ENCODE measurements at regions not wholly inside any gene's neighbourhood (a gene's known extent, or its start where the extent isn't known, plus 50 kb on each side); places are given as distances from the start of the nearest gene placed in this dataset.

GRCh38 chr13:73844986-73845385, 289.2 kb downstream of the KLF12 start:
- H4K20me1 ChIP-seq (ENCODE audit: insufficient read depth): no peaks in the 10 kb centered on the region
- no peak overlapping the region for H2AFZ ChIP-seq (ENCODE audit: low read depth)

DNA sequence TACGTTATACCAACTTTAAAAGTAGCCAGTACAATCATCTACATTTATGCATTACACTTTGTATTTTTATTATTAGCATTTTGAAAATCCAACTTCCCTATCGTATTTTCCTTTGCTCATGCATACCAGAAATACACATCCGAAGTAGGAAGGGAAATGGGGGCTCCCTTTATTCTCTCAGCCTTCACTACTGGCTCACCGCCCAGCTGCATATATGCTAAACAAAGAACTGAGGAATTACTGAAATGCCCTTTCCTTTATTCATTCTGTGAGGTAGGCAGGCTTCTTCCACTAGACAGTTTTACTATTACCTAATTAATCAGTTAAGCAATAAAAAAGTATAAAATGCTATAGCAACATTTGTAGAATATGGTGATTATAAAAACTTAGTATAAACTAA, 291.6 kb downstream of the KLF12 start:
- Histone ChIP-seq H3K4me1 (ENCODE audit: low read depth, poor library complexity, severe bottlenecking) (no peaks in the 10 kb centered on the region), H3K9ac (no peak overlapping the region), H3K79me2 (ENCODE audit: insufficient read depth, low read depth) (no peaks in the 10 kb centered on the region), H3K27ac (no peak overlapping the region), H3K36me3 (ENCODE audit: insufficient read depth) (no peaks in the 10 kb centered on the region), H3K4me3 (IDR thresholded peaks at IDR 0.05; ENCODE audit: insufficient read depth, low read depth, low read length) (no peak overlapping the region), H2AFZ (ENCODE audit: low read depth) (no peak overlapping the region), H4K20me1 (ENCODE audit: insufficient read depth) (no peaks in the 10 kb centered on the region), H3K27me3 (ENCODE audit: insufficient read depth, low read depth) (no peaks in the 10 kb centered on the region), H3K4me2 (no peak overlapping the region)
- TF ChIP-seq CTCF (conservative IDR thresholded peaks at IDR 0.05; ENCODE audit: low read depth, low read length): no peak

More at GRCh38 chr13:73844986-73845385, 289.2 kb downstream of the KLF12 start:
- Histone ChIP-seq H3K36me3 (ENCODE audit: insufficient read depth) (no peaks in the 10 kb centered on the region), H3K4me3 (IDR thresholded peaks at IDR 0.05; ENCODE audit: insufficient read depth, low read depth, low read length) (no peak overlapping the region), H3K27ac (no peak overlapping the region), H3K9ac (no peak overlapping the region), H3K27me3 (ENCODE audit: insufficient read depth, low read depth) (no peaks in the 10 kb centered on the region), H3K79me2 (ENCODE audit: insufficient read depth, low read depth) (no peaks in the 10 kb centered on the region), H3K4me2 (no peak overlapping the region), H3K4me1 (ENCODE audit: low read depth, poor library complexity, severe bottlenecking) (no peaks in the 10 kb centered on the region)
- TF ChIP-seq CTCF (conservative IDR thresholded peaks at IDR 0.05; ENCODE audit: low read depth, low read length): no peak

- Histone ChIP-seq H3K4me3 (IDR thresholded peaks at IDR 0.05; ENCODE audit: insufficient read depth, low read depth, low read length) (no peak overlapping the region), H3K27me3 (ENCODE audit: insufficient read depth, low read depth) (no peaks in the 10 kb centered on the region), H3K4me1 (ENCODE audit: low read depth, poor library complexity, severe bottlenecking) (no peaks in the 10 kb centered on the region), H3K27ac (no peak overlapping the region), H4K20me1 (ENCODE audit: insufficient read depth) (no peaks in the 10 kb centered on the region), H3K4me2 (no peak overlapping the region), H3K36me3 (ENCODE audit: insufficient read depth) (no peaks in the 10 kb centered on the region), H3K79me2 (ENCODE audit: insufficient read depth, low read depth) (no peaks in the 10 kb centered on the region), H2AFZ (ENCODE audit: low read depth) (no peak overlapping the region), H3K9ac (no peak overlapping the region)
- no peak for TF ChIP-seq CTCF (conservative IDR thresholded peaks at IDR 0.05; ENCODE audit: low read depth, low read length)
These were observed 292.0 kb downstream of the KLF12 start for GRCh38 chr13:73842184-73842583.

DNA sequence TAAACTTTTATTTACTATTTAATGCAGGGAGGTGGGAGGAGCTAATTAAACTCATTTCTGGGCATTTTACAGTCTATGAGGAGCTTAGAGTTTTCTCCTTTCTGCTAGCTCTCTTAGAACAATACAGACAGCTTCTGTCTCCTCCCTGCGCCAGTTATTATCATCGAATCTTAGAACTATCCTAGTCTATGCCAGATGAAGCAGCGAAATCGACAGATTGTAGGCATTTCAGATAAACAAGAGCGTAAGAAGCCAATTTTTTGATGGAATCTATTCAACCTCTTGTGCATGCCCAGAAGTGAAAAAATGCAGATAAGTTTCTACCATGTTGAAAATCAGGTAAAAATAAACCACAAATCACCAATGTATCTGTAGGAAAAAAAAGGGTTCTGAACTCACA, 297.1 kb downstream of the KLF12 start:
- H4K20me1 ChIP-seq (ENCODE audit: insufficient read depth): no peaks in the 10 kb centered on the region
- H3K79me2 ChIP-seq (ENCODE audit: insufficient read depth, low read depth): no peaks in the 10 kb centered on the region
- no peak overlapping the region for H2AFZ ChIP-seq (ENCODE audit: low read depth)
- no peak overlapping the region for H3K4me2 ChIP-seq
- H3K9ac ChIP-seq: no peak overlapping the region
- H3K4me3 ChIP-seq (IDR thresholded peaks at IDR 0.05; ENCODE audit: insufficient read depth, low read depth, low read length): no peak overlapping the region
- H3K27me3 ChIP-seq (ENCODE audit: insufficient read depth, low read depth): no peaks in the 10 kb centered on the region
- H3K36me3 ChIP-seq (ENCODE audit: insufficient read depth): no peaks in the 10 kb centered on the region
- no peak for TF ChIP-seq CTCF (conservative IDR thresholded peaks at IDR 0.05; ENCODE audit: low read depth, low read length)
- H3K27ac ChIP-seq: no peak overlapping the region
- no peaks in the 10 kb centered on the region for H3K4me1 ChIP-seq (ENCODE audit: low read depth, poor library complexity, severe bottlenecking)
